Breast epithelium (tissue), 3 donors: ENCODE measurements at regions not wholly inside any gene's neighbourhood (a gene's known extent, or its start where the extent isn't known, plus 50 kb on each side); places are given as distances from the start of the nearest gene placed in this dataset.

ENCODE experiments used
- CTCF ChIP-seq, 3 donors: fragments of 450-650 bp; IDR thresholded peaks; one replicate each; pipeline ENCODE4 v1.5.1; 2016 to 2017; ENCODE audit warnings: antibody characterized with exemption in 3 of 3, mild to moderate bottlenecking in 3 of 3, moderate library complexity in 3 of 3
- POLR2A ChIP-seq: fragments of 450-650 bp; IDR thresholded peaks from one replicate; pipeline ENCODE4 v1.6.1; 2016; ENCODE audit warnings: antibody characterized with exemption, mild to moderate bottlenecking, moderate library complexity
- POLR2AphosphoS5 ChIP-seq, 3 donors: sonication (generic); formaldehyde crosslinking; IDR thresholded peaks; one replicate each; pipeline ENCODE4 v1.6.1; 2017; ENCODE audit warnings: antibody characterized with exemption in 3 of 3

GRCh38 chr18:56112984-56113383 is 525.0 kb upstream of the TCF4 start:
- TF ChIP-seq POLR2AphosphoS5 (IDR thresholded peaks at IDR 0.05) (no peak), CTCF (IDR thresholded peaks at IDR 0.05) (no peak), POLR2A (no peak)
